GM18511 (cell line): ENCODE measurements at regions not wholly inside any gene's neighbourhood (a gene's known extent, or its start where the extent isn't known, plus 50 kb on each side); places are given as distances from the start of the nearest gene placed in this dataset.

Experiments used
- ATAC-seq: cut with Tn5 transposase; IDR thresholded peaks from one replicate; pipeline ENCODE4 v1.9.1; 2021; ENCODE audit warnings: mild to moderate bottlenecking, moderate library complexity; ENCODE audit not compliant: unreplicated experiment

DNA sequence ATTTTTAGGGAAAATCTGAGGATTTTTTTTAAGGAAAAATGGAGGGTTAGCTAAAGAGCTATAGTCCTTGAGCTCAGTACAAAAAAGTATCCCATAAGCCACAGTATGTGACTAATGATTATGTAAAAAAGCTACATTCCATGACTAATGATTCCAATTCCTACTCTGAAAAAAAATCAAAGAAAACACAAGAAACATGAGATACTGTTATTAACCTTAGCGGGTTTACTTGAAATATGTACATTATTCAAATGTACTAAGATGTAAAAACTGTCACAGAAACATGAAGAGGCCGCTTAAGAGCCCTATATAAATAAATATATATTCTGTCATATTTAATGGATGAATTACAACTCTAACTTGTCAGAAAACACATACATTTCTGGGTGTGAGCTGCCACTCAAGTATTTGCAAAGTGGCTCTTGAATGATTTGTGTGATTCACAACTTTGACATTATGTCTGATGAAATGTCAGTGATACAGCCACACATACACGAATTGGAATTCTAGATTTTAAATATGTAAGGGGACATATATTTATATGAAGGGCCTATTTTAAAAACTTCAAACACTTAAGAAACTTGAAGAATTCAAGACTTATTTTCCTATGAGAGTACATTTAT, 518.7 kb upstream of the SUCLG2 start:
- ATAC-seq, result no peak

DNA sequence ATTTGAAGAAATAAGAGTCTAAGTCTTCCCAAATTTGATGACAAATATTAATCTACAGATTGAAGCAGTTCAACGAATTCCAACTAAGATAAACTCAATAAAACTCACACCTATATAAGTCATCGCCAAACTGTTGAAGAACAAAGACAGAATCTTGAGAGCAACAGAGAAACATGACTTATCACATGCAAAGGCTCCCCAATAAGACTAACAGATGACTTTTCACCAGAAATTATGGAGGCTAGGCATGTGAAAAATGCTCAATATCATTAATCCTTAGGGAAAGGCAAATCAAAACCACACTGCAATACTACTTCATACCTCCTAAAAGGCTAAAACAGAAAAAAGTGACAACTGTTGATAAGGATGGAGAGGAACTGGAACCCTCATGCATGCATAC, 517.6 kb upstream of the SUCLG2 start:
- ATAC-seq, result no peak

DNA sequence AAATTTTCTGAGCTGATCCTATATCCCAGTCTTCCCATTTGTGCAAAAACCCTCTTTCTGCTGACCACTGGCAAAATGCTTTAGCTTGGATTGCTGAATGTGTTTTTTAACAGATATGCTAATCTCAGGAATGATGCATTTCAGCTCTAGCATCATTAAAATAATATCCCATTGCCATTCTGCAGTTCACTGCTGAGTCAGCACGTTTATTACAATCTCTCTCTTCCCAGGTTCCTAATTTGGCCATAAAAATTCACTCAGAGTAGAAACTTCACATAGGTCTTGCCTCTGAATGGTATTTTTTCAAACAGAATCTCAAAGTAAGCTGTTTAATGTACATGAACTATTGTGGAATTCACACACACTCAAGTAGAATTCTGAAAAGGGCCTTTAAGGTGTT, 509.6 kb upstream of the SUCLG2 start:
- no peak for ATAC-seq

DNA sequence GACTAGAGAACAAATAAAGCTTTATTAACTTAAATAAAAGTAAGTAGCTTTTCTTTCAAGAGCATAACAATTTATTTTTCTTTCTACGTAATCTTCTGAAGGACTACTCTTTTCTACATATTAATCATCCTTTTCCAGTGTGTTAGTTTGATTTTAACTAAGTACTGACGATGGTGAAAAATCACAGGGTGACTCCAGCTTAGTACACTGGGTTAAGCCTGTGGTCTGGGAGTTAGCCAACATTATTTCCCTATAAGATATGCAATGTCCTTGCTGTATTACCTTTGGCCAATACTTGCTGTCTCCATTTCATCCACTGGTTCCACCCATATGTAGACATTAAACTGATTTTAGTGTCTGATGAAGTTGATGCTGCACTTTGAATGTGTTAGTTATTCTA, 508.6 kb upstream of the SUCLG2 start:
- ATAC-seq, result no peak

DNA sequence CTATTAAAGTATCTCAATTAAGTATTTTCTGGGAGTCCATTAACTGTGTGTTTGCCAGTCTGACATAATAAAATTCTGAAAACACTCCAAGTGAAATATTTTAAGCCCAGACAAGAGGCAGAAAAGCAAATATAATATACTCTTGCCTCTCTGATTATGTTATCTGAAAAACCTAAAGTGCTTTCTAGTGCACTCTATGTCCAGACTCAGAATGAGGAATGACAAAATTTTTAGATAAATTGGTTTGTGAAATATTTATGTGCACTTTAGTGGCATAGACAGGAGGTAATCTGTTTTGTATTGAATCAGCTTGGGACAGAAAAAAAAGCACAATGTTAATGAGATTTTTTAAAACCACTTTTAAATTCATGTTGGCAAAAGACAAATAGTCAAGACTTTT, 508.2 kb upstream of the SUCLG2 start:
- no peak for ATAC-seq

DNA sequence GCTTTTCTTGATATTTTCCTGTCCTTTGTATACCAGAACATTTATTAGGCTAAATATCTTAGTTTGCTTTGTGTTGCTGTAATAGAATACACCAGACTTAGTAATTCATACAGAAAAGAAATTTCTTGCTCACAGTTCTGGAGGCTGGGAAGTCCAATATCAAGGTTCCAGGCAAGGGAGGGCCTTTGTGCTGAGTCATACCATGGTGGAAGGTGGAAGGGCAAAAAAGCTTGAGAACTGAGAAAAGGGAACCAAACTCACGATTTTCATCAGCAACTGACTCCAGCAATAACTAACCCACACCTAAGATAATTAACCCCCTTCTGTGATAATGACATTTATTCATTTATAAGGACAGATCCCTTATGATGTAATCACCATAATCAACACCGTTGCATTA, 496.9 kb upstream of the SUCLG2 start:
- ATAC-seq, result no peak

DNA sequence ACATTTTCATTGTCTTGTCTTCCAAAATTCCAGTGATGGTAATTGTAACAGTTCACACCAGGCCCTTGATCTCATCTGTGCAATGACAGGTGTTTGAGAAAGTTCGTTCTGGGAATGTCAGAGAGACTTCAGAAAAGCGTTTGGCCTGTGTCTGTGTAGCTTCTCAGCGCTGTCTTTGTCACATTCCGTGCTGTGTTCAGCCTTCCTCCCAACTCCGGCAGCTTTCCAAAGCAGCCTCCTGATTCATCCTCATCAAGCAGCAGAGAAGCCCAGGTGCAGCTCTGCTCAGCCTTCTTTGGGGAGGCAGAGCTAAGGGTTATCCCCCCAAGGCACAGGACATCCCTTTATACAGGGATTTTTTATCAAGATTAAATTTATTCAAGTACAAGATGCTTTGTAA, 494.0 kb upstream of the SUCLG2 start:
- no peak for ATAC-seq

DNA sequence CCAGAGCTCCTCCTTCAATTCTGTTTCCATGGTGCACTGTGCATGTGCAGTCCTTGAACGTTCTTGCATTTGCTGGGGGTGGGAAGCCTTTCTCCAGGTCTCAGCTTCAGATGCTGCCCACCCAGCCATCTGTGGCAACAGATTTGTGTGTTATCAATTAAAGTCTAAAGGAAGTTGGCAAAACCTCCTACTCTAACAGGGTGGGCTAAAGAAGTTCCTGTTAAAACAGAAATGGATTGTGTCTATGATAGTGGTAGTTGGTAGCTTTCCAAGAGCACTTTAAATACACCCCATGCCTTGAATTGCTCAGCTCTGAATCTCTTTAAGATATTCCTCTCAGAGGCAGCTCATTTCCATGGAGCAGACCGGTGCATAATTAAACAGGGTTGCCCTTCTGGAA, 488.0 kb upstream of the SUCLG2 start:
- ATAC-seq, result no peak

DNA sequence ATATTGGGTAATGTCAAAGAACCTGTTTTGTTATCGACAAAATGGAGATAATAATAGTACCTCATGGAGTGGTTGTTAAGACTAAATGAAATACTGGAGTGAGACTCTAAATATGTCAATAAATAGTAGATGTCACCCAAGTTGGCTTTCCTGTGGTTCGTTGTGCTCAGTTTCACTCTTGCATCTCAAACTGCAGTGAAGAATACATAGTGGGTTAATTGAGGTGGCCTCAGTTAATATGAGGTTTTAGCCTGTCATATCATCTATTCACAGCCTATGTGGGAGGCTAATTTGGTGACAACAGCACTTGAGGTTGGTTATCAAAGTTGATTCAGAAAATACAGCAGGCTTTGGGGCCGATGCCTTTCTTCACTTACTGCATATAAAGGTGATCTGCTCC, 485.5 kb upstream of the SUCLG2 start:
- no peak for ATAC-seq

DNA sequence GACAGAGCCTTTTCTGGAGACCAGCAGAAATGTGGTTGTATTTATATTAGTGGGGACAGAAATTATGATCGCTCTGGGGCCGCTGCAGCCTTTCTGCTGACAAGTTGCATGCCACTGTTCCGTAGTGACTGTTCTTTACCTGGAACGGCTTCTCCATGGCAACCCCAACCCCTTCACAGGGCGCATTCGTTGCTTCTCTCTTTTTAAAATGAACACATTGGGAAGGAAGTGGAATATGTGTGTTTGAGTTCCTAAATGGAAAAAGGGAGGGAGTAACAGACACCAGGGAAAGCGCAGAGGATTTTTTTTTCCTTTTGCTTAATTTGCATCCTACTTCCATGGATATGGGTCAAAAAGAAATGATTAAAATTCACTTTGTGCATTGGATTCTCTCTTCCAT, 482.0 kb upstream of the SUCLG2 start:
- ATAC-seq, result no peak

DNA sequence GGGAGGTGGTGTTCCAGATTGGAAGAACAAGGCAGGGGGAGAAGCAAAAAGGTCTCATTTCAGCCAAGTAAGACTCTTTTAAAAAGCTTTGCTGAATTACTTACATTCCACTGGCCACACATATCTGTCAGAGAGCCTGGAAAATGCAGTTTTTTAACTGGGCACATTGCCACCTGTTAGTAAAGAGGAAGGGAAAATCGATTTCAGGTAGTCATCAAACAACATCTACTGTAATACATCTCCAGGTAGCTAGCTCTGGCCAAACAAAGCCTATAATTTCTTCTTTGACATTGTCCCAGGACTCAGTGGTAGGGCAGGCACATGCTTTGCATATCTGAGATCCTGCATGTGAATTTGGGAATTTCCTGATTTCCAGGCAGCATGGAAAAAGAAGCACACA, 480.7 kb upstream of the SUCLG2 start:
- no peak for ATAC-seq

DNA sequence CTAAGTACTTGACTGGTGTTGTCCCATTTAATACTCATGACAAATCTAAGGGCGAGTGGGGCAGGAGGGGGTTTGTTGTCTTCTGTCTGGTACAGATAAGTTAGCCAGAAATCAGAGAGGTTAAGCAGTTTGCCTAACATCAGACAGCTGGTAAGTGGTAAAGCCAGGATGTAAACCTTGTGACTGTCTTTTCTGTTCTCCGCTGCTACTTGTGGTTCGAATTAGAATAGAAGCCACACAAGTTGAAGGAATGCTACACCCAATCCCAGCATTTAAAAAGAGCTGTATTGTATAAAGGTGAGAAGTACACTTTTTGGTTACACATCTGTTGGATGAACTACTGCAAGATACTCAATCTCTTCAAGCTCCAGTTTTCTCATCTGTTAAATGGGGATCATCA, 474.7 kb upstream of the SUCLG2 start:
- ATAC-seq, result no peak

DNA sequence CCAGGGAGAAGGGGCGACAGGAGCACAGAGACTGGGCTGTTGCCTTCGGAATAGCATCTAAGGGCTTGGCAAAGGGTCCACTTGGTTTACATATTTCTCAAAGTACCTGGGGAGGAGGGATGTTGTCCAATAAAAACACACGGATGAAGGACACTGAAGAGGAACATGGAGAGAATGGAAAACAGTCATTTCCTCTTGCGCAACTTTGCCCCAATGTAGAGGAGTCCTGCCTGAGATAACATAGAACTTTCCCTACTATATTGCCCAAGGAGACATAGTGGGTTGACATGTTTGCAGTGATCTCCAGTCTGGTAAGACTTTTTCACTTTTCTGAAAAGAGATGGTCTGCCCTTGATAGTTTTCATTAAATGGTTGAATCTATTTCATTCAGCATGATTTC, 468.8 kb upstream of the SUCLG2 start:
- ATAC-seq, result no peak

DNA sequence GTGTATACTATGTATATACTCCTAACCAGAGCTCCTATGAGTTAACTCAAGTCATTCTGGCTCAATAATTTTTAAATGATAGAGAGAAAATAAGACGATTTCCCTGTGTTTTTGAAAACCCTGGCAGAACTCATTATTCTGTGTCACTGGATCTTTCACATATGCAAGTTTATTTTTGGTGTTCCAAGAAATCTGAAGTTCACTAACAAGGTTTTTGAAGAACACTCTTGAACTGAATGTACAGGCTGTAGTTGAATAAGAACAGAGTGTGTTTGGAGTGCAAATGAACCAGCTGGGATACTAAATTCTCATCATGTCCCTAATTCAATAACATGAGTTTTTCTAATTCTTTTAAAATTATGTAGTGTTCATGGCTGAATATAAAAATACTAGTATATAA, 466.9 kb upstream of the SUCLG2 start:
- no peak for ATAC-seq

DNA sequence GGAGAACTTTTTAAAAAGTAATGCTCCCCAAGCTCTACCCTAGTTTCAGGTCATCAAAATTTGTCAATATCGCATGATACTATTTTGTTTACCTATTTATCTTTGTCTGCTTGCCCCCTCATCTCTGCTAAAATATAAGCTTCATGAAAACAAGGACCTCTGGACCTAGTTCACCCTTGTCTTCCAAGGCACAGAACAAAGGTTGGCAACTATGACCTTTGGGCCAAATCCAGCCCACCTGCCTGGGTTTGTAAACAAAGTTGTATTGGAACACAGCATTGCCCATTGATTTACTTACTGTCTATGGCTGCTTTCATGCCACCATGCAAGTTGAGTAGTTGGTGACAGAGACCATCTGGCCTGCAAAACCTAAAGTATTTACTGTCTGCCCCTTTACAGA, 462.2 kb upstream of the SUCLG2 start:
- no peak for ATAC-seq

DNA sequence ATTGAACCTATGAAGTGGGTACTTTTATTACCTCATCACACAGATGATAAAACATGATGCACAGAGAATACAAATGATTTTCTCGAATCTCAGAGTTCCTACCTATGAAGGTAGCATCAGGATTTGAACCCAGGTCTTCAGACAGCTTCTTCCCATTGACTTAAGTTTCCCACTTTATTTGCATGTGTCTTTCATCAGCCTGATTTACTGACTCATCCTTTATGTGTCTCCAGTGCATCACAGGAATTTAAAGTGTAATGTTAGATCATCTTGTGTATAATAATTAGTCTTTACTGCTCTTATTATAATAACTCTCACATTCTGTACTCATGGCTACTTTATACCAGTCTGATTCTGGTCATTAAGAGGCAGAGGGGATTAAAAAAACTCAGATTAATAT, 449.4 kb upstream of the SUCLG2 start:
- ATAC-seq, result no peak

DNA sequence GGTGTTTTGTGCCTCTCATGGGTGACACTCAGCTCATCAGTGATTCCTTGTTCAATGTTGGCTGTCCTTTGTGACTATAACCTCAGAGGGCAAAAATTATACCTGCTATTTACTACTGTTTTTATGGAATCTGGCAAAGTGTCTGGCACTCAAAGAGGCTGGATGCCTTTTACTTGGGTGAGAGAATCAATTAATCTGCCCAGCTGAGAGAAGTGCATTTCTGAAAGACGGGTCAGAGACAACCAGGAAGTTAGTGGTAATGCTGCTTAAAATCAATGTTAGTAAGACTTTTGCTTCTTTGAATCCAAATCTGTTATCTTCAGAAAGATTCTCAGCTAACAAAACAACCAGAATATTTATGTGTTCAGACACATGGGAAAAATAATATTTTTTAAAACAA, 436.2 kb upstream of the SUCLG2 start:
- no peak for ATAC-seq

DNA sequence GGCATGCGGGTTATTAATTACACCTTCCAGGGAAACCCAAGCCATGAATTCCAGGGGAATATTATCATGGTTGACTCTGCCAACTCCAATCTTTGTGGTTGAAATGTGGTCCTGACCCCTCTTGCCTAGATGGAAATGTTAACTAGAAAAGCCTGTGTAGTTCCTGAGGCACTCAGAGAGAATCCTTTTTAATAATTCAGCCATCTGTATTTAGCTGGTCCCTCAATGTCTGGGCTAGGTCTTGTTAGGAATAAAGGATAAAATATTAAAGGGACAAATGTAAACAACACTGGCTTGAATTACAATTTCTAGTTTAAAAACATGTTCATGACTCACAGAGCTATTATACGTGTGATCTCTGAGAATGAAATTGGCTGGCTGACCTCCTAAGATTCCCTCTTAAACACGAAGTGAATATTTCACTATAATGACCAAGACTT, 435.2 kb upstream of the SUCLG2 start:
- no peak for ATAC-seq

DNA sequence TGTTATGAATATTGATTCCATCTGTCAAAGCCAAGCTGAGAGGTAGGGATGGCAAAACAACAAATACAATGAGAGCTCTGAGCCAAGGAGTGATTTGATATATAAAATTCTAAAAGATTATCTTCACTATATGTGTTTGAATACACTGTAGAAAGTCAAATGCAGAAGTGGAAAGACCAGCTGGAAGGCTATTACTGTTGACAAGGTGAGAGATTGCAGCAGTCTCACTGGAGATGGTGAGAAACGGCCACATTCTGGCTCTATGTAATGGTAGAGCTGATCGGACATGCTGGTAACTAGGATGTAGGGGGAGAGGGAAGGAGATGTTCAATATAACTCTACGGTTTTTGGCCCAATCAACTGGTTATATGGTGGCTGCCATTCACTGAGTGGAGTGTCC, 434.2 kb upstream of the SUCLG2 start:
- ATAC-seq, result peak; percentile 44

DNA sequence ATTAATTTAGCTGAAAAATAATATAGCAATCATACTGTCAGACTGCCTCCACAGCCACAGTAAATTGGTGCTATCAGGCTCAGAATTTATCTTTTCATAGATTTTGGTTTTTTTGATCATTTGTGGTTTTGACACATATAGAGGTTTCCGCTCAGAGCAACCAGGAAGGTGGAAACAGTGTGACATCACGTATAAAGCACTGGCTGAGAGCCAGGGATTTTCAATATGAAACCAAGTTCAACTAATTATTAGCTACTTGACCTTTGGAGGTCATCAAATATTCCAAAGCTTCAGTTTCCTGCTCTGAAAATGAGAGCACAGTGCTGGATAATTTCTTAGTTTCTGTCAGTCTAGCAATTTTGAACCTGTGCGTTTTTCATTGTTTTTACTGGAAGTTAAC, 433.8 kb upstream of the SUCLG2 start:
- ATAC-seq, result peak; percentile 74

DNA sequence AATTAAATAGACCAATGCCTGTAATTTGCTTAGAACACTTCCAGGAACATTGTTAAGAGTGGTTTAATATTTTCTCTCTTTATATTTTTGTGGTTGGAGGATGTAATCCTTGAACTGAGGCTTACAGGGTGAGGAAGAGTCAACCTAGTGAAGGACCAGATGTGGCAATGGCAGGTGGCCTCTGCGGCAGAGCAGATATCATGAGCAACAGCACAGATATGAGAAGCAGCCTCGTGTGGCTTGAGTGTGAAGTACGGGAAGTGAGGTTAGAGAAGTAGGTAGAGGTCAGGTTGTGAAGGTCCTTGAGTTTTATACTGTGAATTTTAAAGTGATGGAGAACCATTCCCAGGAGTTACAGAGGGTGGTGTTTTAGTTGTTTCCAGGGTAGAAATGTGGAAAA, 417.6 kb upstream of the SUCLG2 start:
- ATAC-seq, result no peak

DNA sequence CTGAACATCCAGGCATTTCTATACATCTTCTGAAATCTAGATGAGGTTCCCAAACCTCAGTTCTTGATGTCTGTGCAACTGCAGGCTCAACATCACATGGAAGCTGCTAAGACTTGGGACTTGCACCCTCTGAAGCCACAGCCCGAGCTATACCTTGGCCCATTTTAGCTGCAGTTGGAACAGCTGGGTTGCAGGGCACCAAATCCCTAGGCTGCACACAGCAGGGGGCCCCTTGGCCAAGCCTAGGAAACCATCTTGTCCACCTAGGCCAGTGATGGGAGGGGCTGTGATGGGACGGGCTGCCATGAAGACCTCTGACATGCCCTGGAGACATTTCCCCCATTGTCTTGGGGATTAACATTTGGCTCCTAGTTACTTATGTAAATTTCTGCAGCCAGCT, 415.8 kb upstream of the SUCLG2 start:
- no peak for ATAC-seq

DNA sequence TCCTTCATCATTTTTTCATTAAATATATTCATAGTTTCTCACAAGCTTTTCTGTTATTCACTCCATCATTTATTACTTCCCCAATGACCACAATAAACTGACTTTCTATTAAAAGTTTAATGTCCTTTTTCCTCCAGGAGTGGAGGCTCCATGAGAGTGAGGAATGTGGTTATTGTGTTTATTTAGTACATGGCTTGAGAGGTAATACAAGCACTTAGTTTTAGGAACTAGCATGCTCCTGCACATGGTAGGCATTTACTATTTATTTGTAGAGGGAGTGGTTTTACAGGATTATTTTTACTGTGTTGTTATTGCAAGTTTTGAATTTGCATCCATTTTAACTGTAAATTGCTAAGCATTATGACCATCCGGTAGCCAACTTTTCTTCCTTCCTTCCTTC, 412.9 kb upstream of the SUCLG2 start:
- no peak for ATAC-seq

DNA sequence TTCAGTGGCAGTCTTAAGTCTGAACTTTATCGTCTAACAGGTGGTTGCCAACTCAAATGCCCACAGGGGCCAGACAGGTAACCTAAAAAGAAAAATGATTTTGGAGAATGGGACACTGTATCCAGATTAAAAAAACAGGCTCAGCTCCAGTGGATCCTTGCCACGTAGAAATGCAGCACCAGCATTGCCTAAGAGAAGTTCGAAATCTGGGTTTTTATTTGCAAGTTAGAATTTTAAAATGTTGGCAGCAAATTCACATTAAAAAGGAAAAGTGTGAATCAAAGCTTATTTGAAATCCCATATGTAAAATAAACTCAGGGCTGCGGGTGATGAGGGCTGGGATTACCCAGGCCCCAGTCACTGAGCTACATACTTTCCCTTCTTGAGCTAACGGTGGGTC, 408.5 kb upstream of the SUCLG2 start:
- ATAC-seq, result no peak
